RWPE1 (cell line): ENCODE measurements at regions not wholly inside any gene's neighbourhood (a gene's known extent, or its start where the extent isn't known, plus 50 kb on each side); places are given as distances from the start of the nearest gene placed in this dataset.

ENCODE experiments used
- CTCF ChIA-PET: fragments of 350-600 bp; sonication (Branson Sonifier 250); formaldehyde crosslinking; extraction: SDS; loops from one replicate; lab custom pipeline; 2021; lab: Yijun Ruan, JAX
- POLR2A ChIA-PET: fragments of 400-600 bp; formaldehyde crosslinking; extraction: SDS; loops from one replicate; lab custom pipeline; 2020; ENCODE audit warnings: antibody characterized with exemption; ENCODE audit not compliant: low non-redundant PET; lab: Yijun Ruan, JAX
- DNase-seq: peaks from one replicate; pipeline ENCODE4 v3.0.0; 2012; ENCODE audit warnings: low spot score
- H3K27ac ChIP-seq: fragments of 450-650 bp; 2 replicates; pipeline ENCODE4 v1.5.1; 2017
- CTCF ChIP-seq: fragments of 450-650 bp; conservative IDR thresholded peaks from 2 replicates; pipeline ENCODE4 v1.5.1; 2017; ENCODE audit warnings: low read depth, mild to moderate bottlenecking

DNA sequence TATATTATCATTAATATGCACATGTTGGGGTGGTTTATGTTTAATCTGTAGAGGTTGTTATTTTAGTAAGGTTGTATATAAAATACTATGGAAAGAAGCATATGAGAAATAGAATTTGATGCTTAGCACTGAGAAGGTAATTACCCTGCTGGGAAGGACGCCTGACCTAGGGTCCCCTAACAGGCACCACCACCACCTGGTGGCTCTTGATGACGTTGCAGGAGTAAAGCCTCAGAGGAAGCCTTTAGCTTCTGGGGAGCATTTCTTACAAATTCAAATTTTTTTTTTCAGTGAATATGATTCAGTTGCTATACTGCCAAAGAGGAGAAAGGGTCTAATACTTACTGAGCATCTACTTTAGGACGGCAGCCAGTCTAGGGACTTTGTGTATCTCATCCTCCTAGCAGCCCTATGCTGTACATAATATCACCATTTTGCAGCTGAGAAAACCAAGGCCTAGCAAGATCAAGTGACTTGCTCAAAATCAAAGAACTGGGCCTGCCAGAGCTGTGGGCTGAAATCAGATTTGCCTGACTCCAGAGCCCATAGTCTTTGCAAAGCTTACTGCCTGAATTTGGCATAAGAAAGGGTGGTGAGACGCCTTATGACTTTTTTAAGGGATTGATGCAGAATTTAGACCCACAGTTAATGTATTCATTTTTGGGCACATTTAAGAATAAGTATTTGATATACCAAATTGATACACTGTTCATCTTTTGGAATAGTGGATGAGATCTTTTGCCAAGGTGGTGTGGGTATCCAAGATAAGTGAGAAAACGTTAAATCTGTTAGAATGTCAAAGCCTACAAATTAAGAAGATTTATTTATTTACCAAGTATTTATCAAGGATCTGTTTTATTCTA lies 78.8 kb upstream of the GAREM1 start:
- POLR2A ChIA-PET: no interaction called here
- no peak overlapping the region for H3K27ac ChIP-seq
- DNase-seq: peak; percentile 37
- CTCF ChIA-PET: interaction anchor here (0.5 to 2.3 kb wide), 9 partner anchors 25 to 400 kb away, joined by 3 to 11 read pairs (median 3); no protein-coding TSS in a partner anchor
- peak; percentile 81 for TF ChIP-seq CTCF

DNA sequence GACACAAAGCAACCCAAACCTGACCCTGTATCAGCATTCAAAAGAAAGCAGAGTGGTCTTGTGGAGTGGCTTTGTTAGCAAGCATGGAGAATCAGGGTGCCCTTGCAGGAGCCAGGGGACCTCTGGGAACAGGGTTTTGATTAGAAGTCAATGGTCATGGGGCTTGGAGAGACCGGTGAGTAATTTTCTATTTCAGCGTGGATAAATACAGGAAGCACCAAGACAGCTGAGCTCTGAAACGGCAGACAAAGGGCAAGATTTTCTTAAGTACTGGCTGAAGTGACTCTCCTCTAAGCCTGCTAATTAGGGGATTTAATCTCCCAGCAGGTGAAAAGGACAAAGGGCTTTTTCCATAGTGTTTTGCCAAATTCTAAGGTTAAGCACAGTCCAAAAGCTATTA lies 78.0 kb upstream of the GAREM1 start:
- no peak for TF ChIP-seq CTCF
- POLR2A ChIA-PET: no interaction called here
- no peak overlapping the region for H3K27ac ChIP-seq
- CTCF ChIA-PET: interaction anchor here (0.5 to 2.3 kb wide), 6 partner anchors 55 to 399 kb away, joined by 3 to 11 read pairs (median 4); no protein-coding TSS in a partner anchor
- DNase-seq: no peak

- ChIA-PET CTCF (interaction anchor here (0.7 kb wide), 1 partner anchor 163 kb away, joined by 3 read pairs; no protein-coding TSS in a partner anchor), POLR2A (no interaction called here)
- no peak for DNase-seq
- no peak overlapping the region for H3K27ac ChIP-seq
- TF ChIP-seq CTCF: no peak
Measured at GRCh38 chr18:32545631-32546030, 74.9 kb upstream of the GAREM1 start.

- ChIA-PET CTCF (no interaction called here), POLR2A (no interaction called here)
- no peak for DNase-seq
- H3K27ac ChIP-seq: no peak overlapping the region
- TF ChIP-seq CTCF: no peak
Measured at GRCh38 chr18:32544088-32544487, 73.4 kb upstream of the GAREM1 start.

GRCh38 chr18:32542221-32542798 lies 71.6 kb upstream of the GAREM1 start:
- H3K27ac ChIP-seq: no peak overlapping the region
- CTCF ChIA-PET: no interaction called here
- POLR2A ChIA-PET: no interaction called here
- no peak for DNase-seq
- no peak for TF ChIP-seq CTCF

DNA sequence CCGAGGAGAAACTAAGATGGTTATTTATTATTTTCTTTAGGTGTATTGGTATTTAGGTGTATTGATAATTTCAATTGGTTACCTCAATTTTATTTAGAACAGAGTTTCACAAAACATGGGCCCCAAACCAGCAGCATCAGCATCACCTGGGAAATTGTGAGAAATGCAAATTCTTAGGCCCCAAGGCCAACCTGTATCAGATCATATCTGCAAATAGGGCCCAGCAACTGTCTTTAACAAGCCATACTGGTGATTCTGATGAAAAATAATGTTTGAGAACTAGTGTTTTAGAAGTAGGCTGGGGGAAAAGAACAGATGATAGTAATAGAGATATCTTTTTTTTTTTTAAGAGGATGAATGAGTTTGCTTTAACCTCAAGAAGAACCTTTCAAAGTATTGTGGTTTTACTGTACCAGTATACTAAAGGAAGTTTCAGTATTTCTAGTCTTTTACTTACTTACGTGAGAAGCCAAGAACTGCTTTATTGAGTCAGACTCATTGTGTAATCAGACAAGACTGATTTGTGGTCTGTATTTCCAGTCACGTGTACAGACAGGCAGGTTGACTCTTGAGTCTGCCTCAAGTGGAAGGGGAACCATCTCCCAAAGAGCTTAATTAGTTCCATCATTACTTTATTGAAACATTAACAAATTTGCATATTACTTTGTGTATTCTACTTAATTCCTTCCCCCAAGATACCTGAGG lies 60.4 kb upstream of the GAREM1 start:
- TF ChIP-seq CTCF: no peak
- CTCF ChIA-PET: interaction anchor here (0.6 kb wide), 1 partner anchor 236 kb away, joined by 3 read pairs; no protein-coding TSS in a partner anchor
- DNase-seq: peak; percentile 63
- POLR2A ChIA-PET: no interaction called here
- no peak overlapping the region for H3K27ac ChIP-seq
